Parathyroid adenoma (tissue), 2 donors: ENCODE measurements at regions not wholly inside any gene's neighbourhood (a gene's known extent, or its start where the extent isn't known, plus 50 kb on each side); places are given as distances from the start of the nearest gene placed in this dataset.

Experiments used
- H2AFZ ChIP-seq: fragments of 300-600 bp; sonication (generic); one replicate; pipeline ENCODE4 v1.7.0; 2017; ENCODE audit warnings: antibody characterized with exemption, mild to moderate bottlenecking
- H3K27ac ChIP-seq: fragments of 300-600 bp; sonication (generic); one replicate; pipeline ENCODE4 v1.7.0; 2017
- H3K27me3 ChIP-seq: fragments of 300-600 bp; sonication (generic); one replicate; pipeline ENCODE4 v1.7.0; 2017; ENCODE audit warnings: low read length; ENCODE audit not compliant: control insufficient read depth, insufficient read depth
- H3K36me3 ChIP-seq: fragments of 300-600 bp; sonication (generic); one replicate; pipeline ENCODE4 v1.7.0; 2017; ENCODE audit warnings: low read length; ENCODE audit not compliant: control insufficient read depth, insufficient read depth
- H3K4me1 ChIP-seq: fragments of 300-600 bp; sonication (generic); one replicate; pipeline ENCODE4 v1.7.0; 2017; ENCODE audit warnings: control low read depth
- H3K4me2 ChIP-seq: fragments of 300-600 bp; sonication (generic); one replicate; pipeline ENCODE4 v1.7.0; 2017; ENCODE audit warnings: low read length
- H3K4me3 ChIP-seq: fragments of 300-600 bp; sonication (generic); one replicate; pipeline ENCODE4 v1.7.0; 2017; ENCODE audit warnings: low read depth, low read length
- H3K79me2 ChIP-seq: fragments of 300-600 bp; sonication (generic); one replicate; pipeline ENCODE4 v1.7.0; 2017; ENCODE audit warnings: control low read depth
- H3K9ac ChIP-seq: fragments of 300-600 bp; sonication (generic); one replicate; pipeline ENCODE4 v1.7.0; 2017; ENCODE audit warnings: mild to moderate bottlenecking
- H3K9me3 ChIP-seq: fragments of 300-600 bp; sonication (generic); one replicate; pipeline ENCODE4 v1.7.0; 2017; ENCODE audit warnings: low read length; ENCODE audit not compliant: control insufficient read depth
- TF ChIP-seq, protein P1 (sequence below): fragments of 300-600 bp; sonication (generic); IDR thresholded peaks from one replicate; pipeline ENCODE4 v1.7.0; 2017; ENCODE audit warnings: antibody characterized with exemption, mild to moderate bottlenecking
- donor health status: primary hyperparathyroidism.

DNA sequence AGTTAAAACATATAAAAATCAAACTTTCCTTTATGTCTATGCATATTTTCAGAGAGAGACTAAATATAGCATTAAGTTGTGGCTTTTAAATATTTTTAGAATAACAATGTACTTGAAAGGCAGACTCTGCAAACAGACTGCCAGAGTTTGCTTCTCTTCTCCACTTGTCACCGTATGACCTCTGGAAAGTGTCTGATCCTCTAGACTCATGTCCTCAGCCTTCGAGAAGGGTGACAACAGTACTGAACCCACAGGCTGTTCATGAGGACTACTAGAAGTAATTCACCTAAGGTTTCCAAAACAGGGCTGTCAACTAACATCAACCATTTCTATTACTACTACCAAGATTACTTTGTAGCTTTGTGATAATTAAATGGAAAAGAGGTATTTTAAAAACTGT is 167.7 kb upstream of the TBCA start:
- H3K79me2 ChIP-seq, result no peaks in the 10 kb centered on the region
- no peak overlapping the region for H3K9ac ChIP-seq
- H3K36me3 ChIP-seq, result no peaks in the 10 kb centered on the region
- TF ChIP-seq, protein P1, sequence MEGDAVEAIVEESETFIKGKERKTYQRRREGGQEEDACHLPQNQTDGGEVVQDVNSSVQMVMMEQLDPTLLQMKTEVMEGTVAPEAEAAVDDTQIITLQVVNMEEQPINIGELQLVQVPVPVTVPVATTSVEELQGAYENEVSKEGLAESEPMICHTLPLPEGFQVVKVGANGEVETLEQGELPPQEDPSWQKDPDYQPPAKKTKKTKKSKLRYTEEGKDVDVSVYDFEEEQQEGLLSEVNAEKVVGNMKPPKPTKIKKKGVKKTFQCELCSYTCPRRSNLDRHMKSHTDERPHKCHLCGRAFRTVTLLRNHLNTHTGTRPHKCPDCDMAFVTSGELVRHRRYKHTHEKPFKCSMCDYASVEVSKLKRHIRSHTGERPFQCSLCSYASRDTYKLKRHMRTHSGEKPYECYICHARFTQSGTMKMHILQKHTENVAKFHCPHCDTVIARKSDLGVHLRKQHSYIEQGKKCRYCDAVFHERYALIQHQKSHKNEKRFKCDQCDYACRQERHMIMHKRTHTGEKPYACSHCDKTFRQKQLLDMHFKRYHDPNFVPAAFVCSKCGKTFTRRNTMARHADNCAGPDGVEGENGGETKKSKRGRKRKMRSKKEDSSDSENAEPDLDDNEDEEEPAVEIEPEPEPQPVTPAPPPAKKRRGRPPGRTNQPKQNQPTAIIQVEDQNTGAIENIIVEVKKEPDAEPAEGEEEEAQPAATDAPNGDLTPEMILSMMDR, result no peak
- no peak overlapping the region for H2AFZ ChIP-seq
- H3K4me2 ChIP-seq, result no peak overlapping the region
- no peaks in the 10 kb centered on the region for H3K4me1 ChIP-seq
- no peaks in the 10 kb centered on the region for H3K27me3 ChIP-seq
- no peaks in the 10 kb centered on the region for H3K9me3 ChIP-seq
- no peak overlapping the region for H3K27ac ChIP-seq
- no peak overlapping the region for H3K4me3 ChIP-seq

- H3K4me1 ChIP-seq, result no peaks in the 10 kb centered on the region
- no peaks in the 10 kb centered on the region for H3K9me3 ChIP-seq
- no peak overlapping the region for H3K4me2 ChIP-seq
- H3K27me3 ChIP-seq, result no peaks in the 10 kb centered on the region
- no peak overlapping the region for H2AFZ ChIP-seq
- H3K9ac ChIP-seq, result no peak overlapping the region
- H3K36me3 ChIP-seq, result no peaks in the 10 kb centered on the region
- H3K79me2 ChIP-seq, result no peaks in the 10 kb centered on the region
- no peak overlapping the region for H3K4me3 ChIP-seq
- TF ChIP-seq, protein P1, result no peak
- no peak overlapping the region for H3K27ac ChIP-seq
Observed at GRCh38 chr5:77942578-77943239, 166.6 kb upstream of the TBCA start.

GRCh38 chr5:77937015-77937908 is 161.1 kb upstream of the TBCA start:
- Histone ChIP-seq H3K4me2 (no peak overlapping the region), H3K79me2 (no peaks in the 10 kb centered on the region), H3K9ac (no peak overlapping the region), H3K36me3 (no peaks in the 10 kb centered on the region), H3K9me3 (no peaks in the 10 kb centered on the region), H3K27ac (no peak overlapping the region), H2AFZ (no peak overlapping the region), H3K27me3 (no peaks in the 10 kb centered on the region), H3K4me3 (no peak overlapping the region), H3K4me1 (peaks cover 7% of the 10 kb centered on the region)
- TF ChIP-seq, protein P1, result no peak

DNA sequence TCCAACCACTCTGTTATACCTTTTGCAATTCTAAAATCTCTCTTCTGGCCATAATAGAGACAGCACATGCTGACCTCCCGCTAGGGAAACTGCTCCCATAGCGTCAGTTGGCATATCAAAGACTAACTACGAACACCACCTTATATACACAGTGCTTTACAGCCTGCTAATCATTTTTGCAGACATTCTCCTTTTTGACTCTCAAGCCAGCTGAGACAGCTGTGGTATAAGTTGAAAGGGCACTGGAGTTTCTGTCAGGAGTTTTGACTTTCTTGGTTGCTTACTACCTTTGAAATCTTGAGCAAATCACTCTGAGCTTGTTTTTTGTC is 160.2 kb upstream of the TBCA start:
- Histone ChIP-seq H3K4me3 (no peak overlapping the region), H3K4me2 (no peak overlapping the region), H3K79me2 (no peaks in the 10 kb centered on the region), H3K4me1 (peaks cover 7% of the 10 kb centered on the region), H3K9ac (no peak overlapping the region), H2AFZ (no peak overlapping the region), H3K27me3 (no peaks in the 10 kb centered on the region), H3K27ac (no peak overlapping the region), H3K36me3 (no peaks in the 10 kb centered on the region), H3K9me3 (no peaks in the 10 kb centered on the region)
- TF ChIP-seq, protein P1, result no peak
